NCI-H1436 treated with DMSO at 0.1 percent for 48 hours (cell line): ENCODE measurements at regions not wholly inside any gene's neighbourhood (a gene's known extent, or its start where the extent isn't known, plus 50 kb on each side); places are given as distances from the start of the nearest gene placed in this dataset.
"Not testable (repeated sequence)": the region's sequence is repeated elsewhere in the genome, so short reads cannot be mapped to it uniquely, and the experiment has no call there.

Experiments
- DNase-seq: peaks from one replicate; lab custom pipeline; 2025; lab: John Stamatoyannopoulos, UW

GRCh38 chr13:104967376-104967775 is 1568.1 kb downstream of the EFNB2 start:
- DNase-seq = no peak

- no peak for DNase-seq
Observed at GRCh38 chr13:104962411-104962810, 1573.1 kb downstream of the EFNB2 start.

- DNase-seq = no peak
Observed at GRCh38 chr13:104961246-104961645, 1574.2 kb downstream of the EFNB2 start.

GRCh38 chr13:104954210-104954609 is 1581.3 kb downstream of the EFNB2 start:
- DNase-seq = no peak

DNA sequence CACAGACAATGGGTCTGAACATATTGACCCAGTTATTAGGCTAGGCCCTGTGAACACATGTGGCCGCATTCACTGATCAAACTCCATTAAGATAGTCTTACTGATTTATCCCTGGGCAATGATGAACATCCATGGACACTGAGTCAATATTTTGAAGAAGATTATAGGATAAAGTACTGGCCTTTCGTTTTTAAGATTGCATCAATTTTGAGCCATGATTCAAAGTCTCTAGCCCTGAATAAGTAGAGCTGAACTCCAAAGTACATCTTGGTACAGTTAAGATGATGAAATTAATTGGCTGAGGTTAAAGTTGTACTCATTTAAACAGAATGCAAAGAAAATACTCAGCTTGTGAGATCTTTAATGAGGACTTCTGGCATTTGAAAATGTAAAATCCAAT is 1581.9 kb downstream of the EFNB2 start:
- DNase-seq = no peak

DNA sequence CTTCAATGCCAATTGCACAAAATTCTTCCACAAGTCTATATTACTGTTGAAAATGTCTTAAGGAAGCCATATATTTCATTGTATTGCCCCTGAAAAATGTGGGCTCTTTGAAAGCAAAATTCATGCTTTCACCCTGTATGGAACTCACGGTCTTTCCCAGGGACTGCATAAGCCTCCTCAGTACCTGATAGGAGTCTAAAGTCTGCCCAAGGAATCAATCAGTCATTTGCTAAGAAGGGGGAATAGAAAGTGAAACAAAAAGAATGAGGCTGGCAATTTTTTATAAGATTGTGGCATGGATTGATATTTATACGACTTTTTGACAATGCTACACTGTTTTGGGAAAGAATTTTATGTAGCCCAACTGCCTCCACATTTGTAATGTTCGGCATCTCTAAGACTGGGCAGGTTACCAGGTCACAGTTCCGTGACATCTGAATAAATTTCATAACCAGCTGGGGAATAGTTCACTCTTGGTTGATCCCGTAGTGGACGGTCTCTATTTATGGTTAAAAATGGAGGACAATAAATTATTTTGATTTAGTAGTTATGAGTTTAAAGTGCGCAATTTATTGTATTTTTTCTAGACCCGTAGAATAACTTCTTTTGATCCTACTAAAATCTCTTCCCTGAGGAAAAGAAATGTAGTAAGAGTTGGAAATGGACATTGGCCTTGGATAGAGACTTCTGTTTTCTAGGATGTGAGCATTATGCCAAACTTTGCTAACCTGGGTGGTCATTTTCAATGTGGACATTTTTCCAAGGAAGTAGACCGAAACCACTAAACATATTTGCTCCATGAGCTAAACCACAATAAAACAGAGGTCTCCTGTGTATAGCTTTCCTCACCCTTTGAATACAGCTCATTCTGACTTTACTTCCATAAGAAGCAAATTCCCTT is 1585.4 kb downstream of the EFNB2 start:
- DNase-seq = no peak

- DNase-seq = no peak
Observed at GRCh38 chr13:104944176-104944575, 1591.3 kb downstream of the EFNB2 start.

- no peak for DNase-seq
Observed at GRCh38 chr13:104943331-104943730, 1592.1 kb downstream of the EFNB2 start.

DNA sequence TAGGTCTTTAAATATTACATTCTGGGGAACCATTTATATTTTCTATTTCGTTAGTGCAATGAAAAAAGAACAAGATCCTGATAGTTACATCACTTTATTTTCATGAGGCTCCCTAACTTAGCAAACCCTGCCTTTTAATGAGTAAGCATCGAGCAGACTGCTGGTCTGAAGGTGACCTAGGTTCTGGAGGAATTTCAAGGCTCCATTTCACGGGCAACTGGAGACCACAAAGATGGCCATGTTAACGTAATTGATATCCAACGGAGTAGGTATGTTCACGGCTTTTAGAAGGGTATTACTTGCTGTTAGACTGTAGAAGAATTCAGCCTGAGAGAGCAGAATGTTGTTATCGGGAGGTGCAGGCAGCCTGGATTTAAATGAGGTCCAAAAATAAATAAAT is 1597.6 kb downstream of the EFNB2 start:
- no peak for DNase-seq

GRCh38 chr13:104936304-104936703 is 1599.2 kb downstream of the EFNB2 start:
- no peak for DNase-seq

DNA sequence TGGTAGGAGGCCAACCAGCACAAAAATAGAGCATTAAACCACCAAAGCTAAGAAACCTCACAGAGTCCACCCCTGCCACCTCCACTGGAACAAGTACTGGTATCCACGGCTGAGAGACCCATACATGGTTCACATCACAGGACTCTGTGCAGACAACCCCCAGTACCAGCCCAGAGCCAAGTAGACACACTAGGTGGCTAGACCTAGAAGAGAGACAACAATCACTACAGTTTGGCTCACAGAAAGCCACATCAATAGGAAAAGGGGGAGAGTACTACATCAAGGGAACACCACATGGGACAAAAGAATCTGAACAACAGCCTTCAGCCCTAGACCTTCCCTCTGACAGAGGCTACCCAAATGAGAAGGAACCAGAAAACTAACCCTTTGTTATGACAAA is 1614.9 kb downstream of the EFNB2 start:
- not testable (repeated sequence) for DNase-seq

- DNase-seq = no peak
Observed at GRCh38 chr13:104920091-104920490, 1615.4 kb downstream of the EFNB2 start.

DNA sequence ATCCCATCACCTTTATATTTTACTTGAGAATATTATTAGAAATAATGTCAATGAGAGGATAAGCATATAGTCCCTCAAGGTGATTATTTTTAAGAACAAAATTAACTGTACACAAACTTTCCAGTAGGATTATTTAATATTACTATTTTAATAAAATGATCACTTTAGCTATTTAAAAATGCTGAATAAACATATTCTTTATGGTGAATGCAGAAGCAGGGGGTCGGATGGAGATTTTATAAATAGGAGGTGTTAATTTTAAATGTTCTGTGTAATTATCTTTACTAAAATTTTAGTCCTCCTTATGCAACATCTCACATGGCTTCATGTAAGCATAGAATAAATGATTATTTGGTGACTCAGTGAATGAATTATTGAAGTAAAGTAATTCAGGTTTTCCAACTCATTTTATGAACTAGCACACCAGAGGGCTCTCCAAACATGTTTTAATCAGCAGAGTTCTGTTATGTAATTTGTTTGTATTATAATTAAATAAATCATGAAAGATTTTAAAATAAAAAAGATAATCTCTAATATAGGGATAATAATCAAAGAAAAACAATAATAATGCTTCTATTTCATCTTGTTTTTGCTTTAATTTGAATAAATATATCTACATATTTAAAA is 1635.2 kb downstream of the EFNB2 start:
- no peak for DNase-seq

GRCh38 chr13:104898484-104898883 is 1637.0 kb downstream of the EFNB2 start:
- no peak for DNase-seq

DNA sequence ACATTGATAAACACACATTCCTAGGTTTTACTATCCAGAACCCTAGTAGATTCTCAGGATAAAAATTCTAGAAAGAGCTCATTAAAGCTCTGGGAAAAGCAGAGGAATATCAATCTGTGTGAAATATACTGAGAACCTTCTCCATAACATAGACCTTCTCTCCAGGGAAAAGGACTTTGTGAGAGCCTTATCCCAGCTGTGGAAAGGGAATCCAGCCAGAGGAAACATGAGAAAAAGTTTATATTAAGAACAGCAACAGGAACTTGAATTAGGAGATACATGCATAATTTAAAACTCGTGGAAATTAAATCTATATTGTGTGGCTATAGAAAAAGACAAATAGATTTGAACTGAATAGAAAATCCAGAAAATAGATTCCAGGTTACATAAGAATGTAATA is 1639.9 kb downstream of the EFNB2 start:
- no peak for DNase-seq

DNA sequence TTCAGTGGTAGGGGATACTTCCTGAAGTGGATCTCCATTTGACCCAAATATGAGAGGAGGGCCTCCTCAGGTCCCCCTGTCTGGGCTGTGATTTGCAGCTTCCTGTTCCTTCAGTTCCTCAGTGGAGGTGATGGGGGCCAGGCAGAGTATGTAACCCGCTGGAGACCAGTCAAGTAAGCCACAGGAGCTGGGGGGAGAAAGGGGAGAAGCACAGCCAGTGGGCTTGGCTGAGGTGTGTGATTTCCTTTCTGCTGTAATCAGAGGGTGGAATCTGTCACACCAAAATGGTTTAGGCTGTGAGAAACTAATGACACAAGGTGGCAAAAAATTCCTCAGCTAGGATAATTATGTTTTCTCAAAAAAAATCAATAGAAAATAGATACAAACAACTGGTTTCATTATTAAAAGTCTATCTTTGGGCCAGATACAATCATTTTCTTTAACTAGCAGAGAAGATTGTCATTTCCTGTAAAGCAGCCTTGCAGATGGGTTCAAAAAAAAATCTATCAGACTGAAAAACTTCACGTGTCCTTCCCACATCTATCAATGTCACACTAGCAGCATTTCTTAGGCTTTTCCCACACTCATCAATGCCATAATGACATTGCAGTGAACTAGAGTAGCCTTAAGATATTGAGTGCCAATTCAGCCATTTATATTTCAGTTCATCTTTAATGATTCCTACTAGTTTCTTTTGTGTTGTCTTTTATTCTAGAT is 1660.3 kb downstream of the EFNB2 start:
- DNase-seq = no peak

DNA sequence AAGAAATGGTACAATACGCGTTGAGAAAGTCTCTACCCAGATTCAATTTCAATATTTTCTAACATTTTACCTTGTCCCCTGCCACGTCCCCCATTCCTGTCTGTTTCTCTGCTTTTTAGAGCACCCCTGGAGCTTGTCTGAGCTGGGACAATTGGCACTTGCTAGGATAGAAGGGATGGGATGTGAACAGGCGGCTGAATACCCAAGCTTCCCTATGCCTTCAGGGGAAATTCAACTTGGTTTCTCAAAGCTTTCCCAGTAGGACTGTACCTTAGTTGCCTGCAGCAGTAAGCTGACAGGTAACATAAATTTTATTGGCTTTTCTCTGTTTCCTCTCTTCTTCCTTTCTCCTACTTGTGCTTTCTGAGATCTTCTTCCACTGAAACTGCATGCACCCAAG is 1663.3 kb downstream of the EFNB2 start:
- no peak for DNase-seq

GRCh38 chr13:104871456-104871855 is 1664.0 kb downstream of the EFNB2 start:
- no peak for DNase-seq

GRCh38 chr13:104869501-104869900 is 1666.0 kb downstream of the EFNB2 start:
- no peak for DNase-seq

DNA sequence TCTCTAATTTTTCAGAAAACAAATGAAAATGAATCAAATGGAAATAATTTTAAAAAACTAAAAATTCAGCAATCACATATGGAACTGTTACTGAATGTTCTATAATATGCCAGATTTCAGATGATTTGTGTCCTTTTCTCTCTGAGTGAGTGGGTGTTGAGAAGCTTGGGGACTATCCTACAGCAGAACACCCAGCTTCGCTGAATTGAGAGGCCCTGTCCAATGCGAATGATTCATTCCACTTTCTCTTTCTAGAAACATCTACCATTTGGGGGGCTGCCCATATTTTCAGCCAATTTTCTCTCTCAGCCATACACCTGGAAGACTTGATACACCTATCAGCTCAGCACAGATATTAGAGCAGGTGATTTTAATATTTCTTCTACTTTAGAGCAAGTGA is 1666.7 kb downstream of the EFNB2 start:
- DNase-seq = no peak

- no peak for DNase-seq
Observed at GRCh38 chr13:104855581-104855980, 1679.9 kb downstream of the EFNB2 start.

GRCh38 chr13:104854698-104855097 is 1680.8 kb downstream of the EFNB2 start:
- no peak for DNase-seq

- no peak for DNase-seq
Observed at GRCh38 chr13:104854007-104854406, 1681.5 kb downstream of the EFNB2 start.
